ENCODE measurements at regions not wholly inside any gene's neighbourhood (a gene's known extent, or its start where the extent isn't known, plus 50 kb on each side); places are given as distances from the start of the nearest gene placed in this dataset.
"Not testable (repeated sequence)": the region's sequence is repeated elsewhere in the genome, so short reads cannot be mapped to it uniquely, and the experiment has no call there.

GRCh38 chr21:20875742-20876141 lies 122.5 kb upstream of the NCAM2 start:
- Histone ChIP-seq H3K9ac (ENCODE audit: insufficient read length, low read depth) (no peak overlapping the region), H3K27me3 (ENCODE audit: insufficient read depth, insufficient read length) (no peaks in the 10 kb centered on the region), H3K36me3 (ENCODE audit: insufficient read depth, insufficient read length, low read length) (no peaks in the 10 kb centered on the region), H3K4me1 (ENCODE audit: insufficient read depth, insufficient read length) (no peaks in the 10 kb centered on the region), H3K4me3 (ENCODE audit: insufficient read length, low read depth) (no peak overlapping the region), H3K9me3 (ENCODE audit: insufficient read depth, low read length) (no peaks in the 10 kb centered on the region)
- DNase-seq (ENCODE audit: low read depth, low spot score): peak; percentile 3
- TF ChIP-seq SUZ12 (IDR thresholded peaks at IDR 0.05; ENCODE audit: extremely low read depth, insufficient read depth, insufficient read length): no peak
- TF ChIP-seq YY1 (IDR thresholded peaks at IDR 0.05; ENCODE audit: insufficient read depth, insufficient read length): no peak
- TF ChIP-seq ZNF274 (IDR thresholded peaks at IDR 0.05; ENCODE audit: low read depth, low read length): no peak

- DNase-seq (ENCODE audit: low read depth, low spot score): no peak
- Histone ChIP-seq H3K36me3 (ENCODE audit: insufficient read depth, insufficient read length, low read length) (no peaks in the 10 kb centered on the region), H3K4me1 (ENCODE audit: insufficient read depth, insufficient read length) (no peaks in the 10 kb centered on the region), H3K27me3 (ENCODE audit: insufficient read depth, insufficient read length) (no peaks in the 10 kb centered on the region), H3K9me3 (ENCODE audit: insufficient read depth, low read length) (no peaks in the 10 kb centered on the region), H3K9ac (ENCODE audit: insufficient read length, low read depth) (no peak overlapping the region), H3K4me3 (ENCODE audit: insufficient read length, low read depth) (no peak overlapping the region)
- TF ChIP-seq ZNF274 (IDR thresholded peaks at IDR 0.05; ENCODE audit: low read depth, low read length): no peak
- TF ChIP-seq SUZ12 (IDR thresholded peaks at IDR 0.05; ENCODE audit: extremely low read depth, insufficient read depth, insufficient read length): no peak
- TF ChIP-seq YY1 (IDR thresholded peaks at IDR 0.05; ENCODE audit: insufficient read depth, insufficient read length): no peak
Observed at GRCh38 chr21:20877976-20878375, 120.2 kb upstream of the NCAM2 start.

- no peaks in the 10 kb centered on the region for H3K4me1 ChIP-seq (ENCODE audit: insufficient read depth, insufficient read length)
- H3K36me3 ChIP-seq (ENCODE audit: insufficient read depth, insufficient read length, low read length): no peaks in the 10 kb centered on the region
- H3K9me3 ChIP-seq (ENCODE audit: insufficient read depth, low read length): no peaks in the 10 kb centered on the region
- TF ChIP-seq ZNF274 (IDR thresholded peaks at IDR 0.05; ENCODE audit: low read depth, low read length) (no peak), YY1 (IDR thresholded peaks at IDR 0.05; ENCODE audit: insufficient read depth, insufficient read length) (no peak), SUZ12 (IDR thresholded peaks at IDR 0.05; ENCODE audit: extremely low read depth, insufficient read depth, insufficient read length) (no peak)
- H3K9ac ChIP-seq (ENCODE audit: insufficient read length, low read depth): no peak overlapping the region
- no peaks in the 10 kb centered on the region for H3K27me3 ChIP-seq (ENCODE audit: insufficient read depth, insufficient read length)
- no peak overlapping the region for H3K4me3 ChIP-seq (ENCODE audit: insufficient read length, low read depth)
- peak; percentile 65 for DNase-seq (ENCODE audit: low read depth, low spot score)
Observed at GRCh38 chr21:20882462-20883407, 115.5 kb upstream of the NCAM2 start.

- Histone ChIP-seq H3K27me3 (ENCODE audit: insufficient read depth, insufficient read length) (no peaks in the 10 kb centered on the region), H3K9me3 (ENCODE audit: insufficient read depth, low read length) (no peaks in the 10 kb centered on the region), H3K9ac (ENCODE audit: insufficient read length, low read depth) (no peak overlapping the region), H3K4me1 (ENCODE audit: insufficient read depth, insufficient read length) (no peaks in the 10 kb centered on the region), H3K4me3 (ENCODE audit: insufficient read length, low read depth) (no peak overlapping the region), H3K36me3 (ENCODE audit: insufficient read depth, insufficient read length, low read length) (no peaks in the 10 kb centered on the region)
- DNase-seq (ENCODE audit: low read depth, low spot score): no peak
- TF ChIP-seq ZNF274 (IDR thresholded peaks at IDR 0.05; ENCODE audit: low read depth, low read length): no peak
- TF ChIP-seq YY1 (IDR thresholded peaks at IDR 0.05; ENCODE audit: insufficient read depth, insufficient read length): no peak
- TF ChIP-seq SUZ12 (IDR thresholded peaks at IDR 0.05; ENCODE audit: extremely low read depth, insufficient read depth, insufficient read length): no peak
Observed at GRCh38 chr21:20883408-20883800, 114.8 kb upstream of the NCAM2 start.

- Histone ChIP-seq H3K9ac (ENCODE audit: insufficient read length, low read depth) (no peak overlapping the region), H3K27me3 (ENCODE audit: insufficient read depth, insufficient read length) (no peaks in the 10 kb centered on the region), H3K9me3 (ENCODE audit: insufficient read depth, low read length) (no peaks in the 10 kb centered on the region), H3K36me3 (ENCODE audit: insufficient read depth, insufficient read length, low read length) (no peaks in the 10 kb centered on the region), H3K4me3 (ENCODE audit: insufficient read length, low read depth) (no peak overlapping the region), H3K4me1 (ENCODE audit: insufficient read depth, insufficient read length) (no peaks in the 10 kb centered on the region)
- DNase-seq (ENCODE audit: low read depth, low spot score): no peak
- TF ChIP-seq YY1 (IDR thresholded peaks at IDR 0.05; ENCODE audit: insufficient read depth, insufficient read length) (no peak), SUZ12 (IDR thresholded peaks at IDR 0.05; ENCODE audit: extremely low read depth, insufficient read depth, insufficient read length) (no peak), ZNF274 (IDR thresholded peaks at IDR 0.05; ENCODE audit: low read depth, low read length) (no peak)
Observed at GRCh38 chr21:20902511-20902910, 95.7 kb upstream of the NCAM2 start.

GRCh38 chr21:20902998-20903397 lies 95.2 kb upstream of the NCAM2 start:
- H3K9me3 ChIP-seq (ENCODE audit: insufficient read depth, low read length): no peaks in the 10 kb centered on the region
- TF ChIP-seq ZNF274 (IDR thresholded peaks at IDR 0.05; ENCODE audit: low read depth, low read length): no peak
- no peak for TF ChIP-seq SUZ12 (IDR thresholded peaks at IDR 0.05; ENCODE audit: extremely low read depth, insufficient read depth, insufficient read length)
- no peaks in the 10 kb centered on the region for H3K27me3 ChIP-seq (ENCODE audit: insufficient read depth, insufficient read length)
- DNase-seq (ENCODE audit: low read depth, low spot score): no peak
- no peak overlapping the region for H3K9ac ChIP-seq (ENCODE audit: insufficient read length, low read depth)
- H3K4me1 ChIP-seq (ENCODE audit: insufficient read depth, insufficient read length): no peaks in the 10 kb centered on the region
- no peak overlapping the region for H3K4me3 ChIP-seq (ENCODE audit: insufficient read length, low read depth)
- H3K36me3 ChIP-seq (ENCODE audit: insufficient read depth, insufficient read length, low read length): no peaks in the 10 kb centered on the region

- not testable (repeated sequence) for H3K9ac ChIP-seq (ENCODE audit: insufficient read length, low read depth); H3K4me1 ChIP-seq (ENCODE audit: insufficient read depth, insufficient read length); H3K27me3 ChIP-seq (ENCODE audit: insufficient read depth, insufficient read length); H3K36me3 ChIP-seq (ENCODE audit: insufficient read depth, insufficient read length, low read length); H3K4me3 ChIP-seq (ENCODE audit: insufficient read length, low read depth); DNase-seq (ENCODE audit: low read depth, low spot score); H3K9me3 ChIP-seq (ENCODE audit: insufficient read depth, low read length)
Observed at GRCh38 chr21:20927555-20927954, 70.7 kb upstream of the NCAM2 start.

Measured in NT2/D1 (cell line).